SK-N-MC (cell line): ENCODE measurements at regions not wholly inside any gene's neighbourhood (a gene's known extent, or its start where the extent isn't known, plus 50 kb on each side); places are given as distances from the start of the nearest gene placed in this dataset.

Experiments used
- DNase-seq: peaks from one replicate; pipeline ENCODE4 v3.0.0-alpha.2; 2011; ENCODE audit warnings: low read depth, low spot score
- H3K27ac ChIP-seq: fragments of 200-600 bp; sonication (generic); 2 replicates; pipeline ENCODE4 v1.5.1; 2016; ENCODE audit warnings: mixed run types
- H3K36me3 ChIP-seq: fragments of 200-600 bp; sonication (generic); 2 replicates; pipeline ENCODE4 v1.6.1; 2017; ENCODE audit warnings: antibody characterized with exemption, low read length, mixed read lengths; ENCODE audit not compliant: insufficient read depth
- H3K4me3 ChIP-seq: fragments of 200-600 bp; sonication (generic); 2 replicates; pipeline ENCODE4 v1.5.1; 2016
- H3K9ac ChIP-seq: fragments of 200-600 bp; sonication (generic); 2 replicates; pipeline ENCODE4 v1.8.0; 2017; ENCODE audit warnings: mixed run types, mixed read lengths; ENCODE audit not compliant: insufficient read length
- H3K9me3 ChIP-seq: fragments of 200-600 bp; sonication (generic); 2 replicates; pipeline ENCODE4 v1.6.1; 2017; ENCODE audit warnings: low read depth, mild to moderate bottlenecking, antibody characterized with exemption, low read length, moderate library complexity, mixed read lengths
- EZH2 ChIP-seq: fragments of 200-600 bp; sonication (generic); IDR thresholded peaks from one replicate; pipeline ENCODE4 v1.6.1; 2017; ENCODE audit warnings: antibody characterized with exemption
- FOXP2 ChIP-seq: optimal IDR thresholded peaks from 2 replicates; pipeline ENCODE3; 2011; ENCODE audit warnings: mild to moderate bottlenecking, moderate library complexity; ENCODE audit not compliant: insufficient read depth; ENCODE audit errors: extremely low read length, control extremely low read depth
- POLR2AphosphoS5 ChIP-seq: IDR thresholded peaks from 2 replicates; pipeline ENCODE4 v1.6.1; 2012; ENCODE audit warnings: mild to moderate bottlenecking, low read depth, low read length, borderline replicate concordance

GRCh38 chr15:53414167-53414566 is 345.3 kb downstream of the WDR72 start:
- no peak overlapping the region for H3K9ac ChIP-seq
- H3K9me3 ChIP-seq, result no peaks in the 10 kb centered on the region
- no peaks in the 10 kb centered on the region for H3K36me3 ChIP-seq
- H3K27ac ChIP-seq, result no peak overlapping the region
- no peak overlapping the region for H3K4me3 ChIP-seq
- DNase-seq, result no peak
- TF ChIP-seq POLR2AphosphoS5 (no peak), EZH2 (no peak), FOXP2 (no peak)

GRCh38 chr15:53412542-53412941 is 346.9 kb downstream of the WDR72 start:
- Histone ChIP-seq H3K36me3 (no peaks in the 10 kb centered on the region), H3K27ac (no peak overlapping the region), H3K9ac (no peak overlapping the region), H3K4me3 (no peak overlapping the region), H3K9me3 (no peaks in the 10 kb centered on the region)
- no peak for TF ChIP-seq EZH2
- no peak for TF ChIP-seq FOXP2
- TF ChIP-seq POLR2AphosphoS5, result no peak
- DNase-seq, result no peak

GRCh38 chr15:53404930-53405493 is 354.5 kb downstream of the WDR72 start:
- no peak overlapping the region for H3K4me3 ChIP-seq
- H3K36me3 ChIP-seq, result no peaks in the 10 kb centered on the region
- no peak for TF ChIP-seq POLR2AphosphoS5
- no peak for TF ChIP-seq FOXP2
- TF ChIP-seq EZH2, result no peak
- DNase-seq, result no peak
- H3K9me3 ChIP-seq, result no peaks in the 10 kb centered on the region
- no peak overlapping the region for H3K9ac ChIP-seq
- no peak overlapping the region for H3K27ac ChIP-seq

GRCh38 chr15:53401503-53401902 is 358.0 kb downstream of the WDR72 start:
- Histone ChIP-seq H3K9ac (no peak overlapping the region), H3K9me3 (no peaks in the 10 kb centered on the region), H3K36me3 (no peaks in the 10 kb centered on the region), H3K4me3 (no peak overlapping the region), H3K27ac (no peak overlapping the region)
- no peak for TF ChIP-seq FOXP2
- TF ChIP-seq POLR2AphosphoS5, result no peak
- TF ChIP-seq EZH2, result no peak
- no peak for DNase-seq

- no peak overlapping the region for H3K9ac ChIP-seq
- no peak overlapping the region for H3K4me3 ChIP-seq
- no peak for TF ChIP-seq EZH2
- TF ChIP-seq POLR2AphosphoS5, result no peak
- no peak for TF ChIP-seq FOXP2
- no peaks in the 10 kb centered on the region for H3K36me3 ChIP-seq
- no peak overlapping the region for H3K27ac ChIP-seq
- no peak for DNase-seq
- no peaks in the 10 kb centered on the region for H3K9me3 ChIP-seq
Observed at GRCh38 chr15:53400986-53401385, 358.5 kb downstream of the WDR72 start.

GRCh38 chr15:53397041-53397616 is 362.3 kb downstream of the WDR72 start:
- H3K4me3 ChIP-seq, result no peak overlapping the region
- no peak overlapping the region for H3K27ac ChIP-seq
- no peak for TF ChIP-seq POLR2AphosphoS5
- no peak for TF ChIP-seq EZH2
- no peak for TF ChIP-seq FOXP2
- no peak for DNase-seq
- no peak overlapping the region for H3K9ac ChIP-seq
- H3K9me3 ChIP-seq, result no peaks in the 10 kb centered on the region
- no peaks in the 10 kb centered on the region for H3K36me3 ChIP-seq

GRCh38 chr15:53395871-53396270 is 363.6 kb downstream of the WDR72 start:
- H3K9me3 ChIP-seq, result no peaks in the 10 kb centered on the region
- H3K4me3 ChIP-seq, result no peak overlapping the region
- no peaks in the 10 kb centered on the region for H3K36me3 ChIP-seq
- no peak for TF ChIP-seq EZH2
- TF ChIP-seq FOXP2, result no peak
- no peak for DNase-seq
- H3K27ac ChIP-seq, result no peak overlapping the region
- no peak overlapping the region for H3K9ac ChIP-seq

- Histone ChIP-seq H3K36me3 (no peaks in the 10 kb centered on the region), H3K27ac (no peak overlapping the region), H3K9me3 (no peaks in the 10 kb centered on the region), H3K4me3 (no peak overlapping the region), H3K9ac (no peak overlapping the region)
- no peak for DNase-seq
- TF ChIP-seq POLR2AphosphoS5, result no peak
Observed at GRCh38 chr15:53390549-53390948, 368.9 kb downstream of the WDR72 start.

GRCh38 chr15:53389271-53390037 is 370.0 kb downstream of the WDR72 start:
- Histone ChIP-seq H3K9me3 (no peaks in the 10 kb centered on the region), H3K27ac (no peak overlapping the region), H3K9ac (no peak overlapping the region), H3K36me3 (no peaks in the 10 kb centered on the region), H3K4me3 (no peak overlapping the region)
- no peak for DNase-seq
- TF ChIP-seq EZH2, result no peak
